ENCODE measurements at regions not wholly inside any gene's neighbourhood (a gene's known extent, or its start where the extent isn't known, plus 50 kb on each side); places are given as distances from the start of the nearest gene placed in this dataset.

DNA sequence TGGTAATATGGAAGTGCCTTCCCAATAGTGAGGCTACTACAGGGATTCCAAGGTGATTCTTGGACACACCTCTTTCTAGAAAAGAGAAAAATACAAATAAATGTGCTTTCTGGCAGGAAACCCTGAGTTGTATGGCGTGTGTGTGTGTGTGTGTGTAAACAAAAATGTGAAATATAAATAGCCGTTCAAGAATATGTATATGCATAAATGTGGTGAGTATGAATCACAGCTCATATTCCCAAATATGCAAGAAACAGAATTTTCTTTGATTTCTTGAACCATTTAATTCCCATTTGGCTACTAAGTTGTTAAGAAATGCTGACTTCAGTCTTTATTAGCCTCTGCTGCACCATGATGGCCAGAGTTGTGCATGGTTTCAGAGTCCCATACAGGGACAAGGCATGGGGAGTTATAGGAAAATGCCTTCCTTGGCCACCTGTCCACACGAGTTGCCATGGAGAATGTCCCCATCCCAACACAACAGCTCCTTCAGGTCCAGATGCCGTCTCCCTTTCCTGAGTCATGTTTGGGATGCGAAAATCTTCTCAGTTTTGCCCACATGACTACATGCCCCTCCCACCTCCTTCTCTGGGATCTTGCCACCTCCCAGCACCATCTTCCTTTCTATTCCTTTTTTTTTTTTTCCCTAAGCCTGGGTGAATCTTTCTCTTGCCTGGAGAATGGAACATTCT, 312.4 kb upstream of the ECI2 start:
- CTCF ChIA-PET = no interaction called here
- Mint-ChIP-seq H3K27me3 (peaks cover 16% of the 10 kb centered on the region), H3K9me3 (peaks cover 2% of the 10 kb centered on the region), H3K27ac (no peak overlapping the region), H3K4me3 (no peak overlapping the region), H3K36me3 (ENCODE audit: low read depth) (no peaks in the 10 kb centered on the region), H3K4me1 (ENCODE audit: low read depth) (no peaks in the 10 kb centered on the region)
- no peak for DNase-seq
- POLR2A ChIA-PET = interaction anchor here (0.6 kb wide), 1 partner anchor 932 kb away, joined by 4 read pairs; no protein-coding TSS in a partner anchor
- TF ChIP-seq, protein P1, sequence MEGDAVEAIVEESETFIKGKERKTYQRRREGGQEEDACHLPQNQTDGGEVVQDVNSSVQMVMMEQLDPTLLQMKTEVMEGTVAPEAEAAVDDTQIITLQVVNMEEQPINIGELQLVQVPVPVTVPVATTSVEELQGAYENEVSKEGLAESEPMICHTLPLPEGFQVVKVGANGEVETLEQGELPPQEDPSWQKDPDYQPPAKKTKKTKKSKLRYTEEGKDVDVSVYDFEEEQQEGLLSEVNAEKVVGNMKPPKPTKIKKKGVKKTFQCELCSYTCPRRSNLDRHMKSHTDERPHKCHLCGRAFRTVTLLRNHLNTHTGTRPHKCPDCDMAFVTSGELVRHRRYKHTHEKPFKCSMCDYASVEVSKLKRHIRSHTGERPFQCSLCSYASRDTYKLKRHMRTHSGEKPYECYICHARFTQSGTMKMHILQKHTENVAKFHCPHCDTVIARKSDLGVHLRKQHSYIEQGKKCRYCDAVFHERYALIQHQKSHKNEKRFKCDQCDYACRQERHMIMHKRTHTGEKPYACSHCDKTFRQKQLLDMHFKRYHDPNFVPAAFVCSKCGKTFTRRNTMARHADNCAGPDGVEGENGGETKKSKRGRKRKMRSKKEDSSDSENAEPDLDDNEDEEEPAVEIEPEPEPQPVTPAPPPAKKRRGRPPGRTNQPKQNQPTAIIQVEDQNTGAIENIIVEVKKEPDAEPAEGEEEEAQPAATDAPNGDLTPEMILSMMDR (IDR thresholded peaks at IDR 0.05) = no peak
- intact Hi-C loops (cut with micrococcal nuclease) = no loop called here
- ATAC-seq = no peak

DNA sequence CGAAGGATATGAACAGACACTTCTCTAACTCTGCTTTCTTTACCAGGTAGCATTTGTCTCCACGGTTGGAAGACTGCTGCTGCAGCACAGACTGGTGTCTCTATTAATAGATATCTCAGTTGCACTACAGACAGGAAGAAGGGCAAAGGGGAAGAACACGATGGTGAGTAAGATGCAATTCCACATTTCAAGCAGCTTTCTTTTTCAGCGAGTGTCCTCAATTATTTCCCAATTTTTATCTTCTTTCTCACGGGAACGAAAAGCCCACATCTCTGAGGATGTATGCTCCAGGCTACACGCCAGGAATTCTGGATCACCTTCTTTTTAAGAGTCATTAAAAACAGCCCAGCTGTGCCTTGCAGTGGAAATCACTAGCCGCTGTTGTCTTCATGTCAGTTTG, 311.6 kb upstream of the ECI2 start:
- Mint-ChIP-seq H3K4me3 (no peak overlapping the region), H3K36me3 (ENCODE audit: low read depth) (no peaks in the 10 kb centered on the region), H3K27me3 (peaks cover 12% of the 10 kb centered on the region), H3K9me3 (peaks cover under 1% of the 10 kb centered on the region), H3K4me1 (ENCODE audit: low read depth) (no peaks in the 10 kb centered on the region), H3K27ac (no peak overlapping the region)
- ChIA-PET POLR2A (no interaction called here), CTCF (no interaction called here)
- TF ChIP-seq, protein P1 (IDR thresholded peaks at IDR 0.05) = no peak
- DNase-seq (no peak), ATAC-seq (no peak)
- intact Hi-C loops (cut with micrococcal nuclease) = no loop called here

DNA sequence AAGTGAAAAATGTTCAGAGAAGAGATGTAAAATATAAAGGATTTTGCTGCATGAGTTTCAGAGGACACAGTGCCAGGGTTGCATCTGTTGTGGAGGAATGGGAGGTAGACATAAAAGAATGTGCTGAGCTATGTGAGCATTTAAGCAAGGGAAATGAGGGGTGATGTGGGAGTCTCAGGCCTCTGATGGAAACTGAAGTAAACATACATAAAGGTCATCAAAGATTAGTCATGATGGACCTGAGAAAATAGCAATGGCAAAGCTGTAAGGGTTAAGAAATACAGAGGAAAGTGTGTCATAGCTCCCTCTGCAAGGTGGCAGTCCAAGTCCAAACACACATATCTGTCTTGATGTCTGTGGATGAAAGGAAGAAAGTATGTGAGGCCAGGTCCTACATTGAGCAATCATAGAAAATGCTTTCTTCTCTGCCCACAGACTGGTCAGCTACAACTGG, 306.6 kb upstream of the ECI2 start:
- Mint-ChIP-seq H3K36me3 (ENCODE audit: low read depth) (no peaks in the 10 kb centered on the region), H3K27me3 (peaks cover 5% of the 10 kb centered on the region), H3K27ac (no peak overlapping the region), H3K9me3 (no peaks in the 10 kb centered on the region), H3K4me1 (ENCODE audit: low read depth) (no peaks in the 10 kb centered on the region), H3K4me3 (no peak overlapping the region)
- CTCF ChIA-PET = no interaction called here
- TF ChIP-seq, protein P1 (IDR thresholded peaks at IDR 0.05) = no peak
- intact Hi-C loops (cut with micrococcal nuclease) = no loop called here
- ATAC-seq (peak; percentile 17), DNase-seq (no peak)
- POLR2A ChIA-PET = no interaction called here

DNA sequence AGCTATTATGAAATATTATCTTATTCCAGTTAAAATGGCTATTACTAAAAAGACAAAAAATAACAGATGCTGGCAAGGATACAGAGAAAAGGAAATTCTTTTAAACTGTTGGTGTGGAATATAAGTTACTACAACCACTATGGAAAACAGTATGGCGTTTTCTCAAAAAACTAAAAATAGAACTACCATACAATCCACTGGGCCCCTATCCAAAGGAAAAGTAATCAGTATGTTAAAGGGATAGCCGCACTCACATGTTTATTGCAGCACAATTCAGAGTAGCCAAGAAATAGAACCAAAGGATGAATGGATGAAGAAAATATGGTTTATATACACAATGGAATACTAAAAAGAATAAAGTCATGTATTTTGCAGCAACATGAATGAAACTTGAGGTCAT, 303.8 kb upstream of the ECI2 start:
- ATAC-seq (no peak), DNase-seq (no peak)
- POLR2A ChIA-PET = interaction anchor here (0.9 kb wide), 1 partner anchor 45 kb away, joined by 3 read pairs; no protein-coding TSS in a partner anchor
- H3K9me3 Mint-ChIP-seq = no peaks in the 10 kb centered on the region
- intact Hi-C loops (cut with micrococcal nuclease) = no loop called here
- H3K27me3 Mint-ChIP-seq = peaks cover 9% of the 10 kb centered on the region
- H3K27ac Mint-ChIP-seq = no peak overlapping the region
- TF ChIP-seq, protein P1 (IDR thresholded peaks at IDR 0.05) = no peak
- H3K4me3 Mint-ChIP-seq = no peak overlapping the region
- H3K4me1 Mint-ChIP-seq (ENCODE audit: low read depth) = no peaks in the 10 kb centered on the region
- no peaks in the 10 kb centered on the region for H3K36me3 Mint-ChIP-seq (ENCODE audit: low read depth)
- CTCF ChIA-PET = no interaction called here

DNA sequence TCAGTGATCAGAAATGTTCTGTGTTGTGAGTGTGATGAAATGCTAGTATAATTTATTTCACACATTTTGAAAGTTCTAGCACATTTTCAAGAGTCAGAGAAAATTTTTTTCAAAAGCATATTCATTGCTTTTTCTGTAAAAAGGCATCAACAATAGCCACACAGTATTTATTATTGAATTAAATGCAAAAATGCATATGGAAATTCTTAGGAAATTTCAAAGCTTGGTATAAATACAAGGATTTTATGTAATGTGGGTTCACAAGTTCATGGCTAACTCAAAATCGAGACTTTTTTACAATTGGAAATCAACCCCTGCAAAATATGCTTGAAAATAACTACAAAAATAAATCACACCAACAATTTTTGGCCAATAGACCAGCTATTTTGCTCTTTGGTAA, 302.0 kb upstream of the ECI2 start:
- TF ChIP-seq, protein P1 (IDR thresholded peaks at IDR 0.05) = no peak
- intact Hi-C loops (cut with micrococcal nuclease) = no loop called here
- Mint-ChIP-seq H3K36me3 (ENCODE audit: low read depth) (no peaks in the 10 kb centered on the region), H3K27ac (no peak overlapping the region), H3K27me3 (peaks cover 15% of the 10 kb centered on the region), H3K4me1 (ENCODE audit: low read depth) (no peaks in the 10 kb centered on the region), H3K9me3 (no peaks in the 10 kb centered on the region), H3K4me3 (no peak overlapping the region)
- ATAC-seq (no peak), DNase-seq (no peak)
- CTCF ChIA-PET = no interaction called here
- POLR2A ChIA-PET = no interaction called here

Data from activated CD8-positive, alpha-beta T cell treated with anti-CD3 and anti-CD28 coated beads for 36 hours (primary cell).